Common myeloid progenitor, CD34-positive (primary cell): ENCODE measurements at regions not wholly inside any gene's neighbourhood (a gene's known extent, or its start where the extent isn't known, plus 50 kb on each side); places are given as distances from the start of the nearest gene placed in this dataset.

Source experiments
- CTCF ChIA-PET: fragments of 350-600 bp; sonication (Branson Sonifier 250); formaldehyde crosslinking; loops from one replicate; lab custom pipeline; 2021; ENCODE audit warnings: antibody characterized with exemption; lab: Charles Lee
- POLR2A ChIA-PET: fragments of 350-600 bp; sonication (Branson Sonifier 250); formaldehyde crosslinking; loops from one replicate; lab custom pipeline; 2021; ENCODE audit warnings: antibody characterized with exemption; lab: Charles Lee
- DNase-seq, 3 donors: peaks; one replicate each; pipeline versions ENCODE4 v3.0.0 to v3.0.0-alpha.2; 2013
- H3K27ac ChIP-seq, 2 experiments: 1 replicate in 1 of 2; 2 replicates in 1 of 2; pipeline ENCODE4 v1.7.0; 2013; ENCODE audit warnings: inconsistent platforms in 2 of 2, low read length in 2 of 2, mild to moderate bottlenecking in 2 of 2, low read depth in 1 of 2, moderate library complexity in 1 of 2; ENCODE audit not compliant: severe bottlenecking in 2 of 2, insufficient read depth in 1 of 2, poor library complexity in 1 of 2
- H3K27me3 ChIP-seq, 5 experiments: replicated peaks in 2 of 5; 1 replicate in 3 of 5; 2 replicates in 2 of 5; pipeline versions ENCODE4 v1.6.1 to v1.7.0; 2013; ENCODE audit warnings: low read length in 4 of 5, mild to moderate bottlenecking in 2 of 5, moderate library complexity in 2 of 5, inconsistent platforms in 1 of 5; ENCODE audit not compliant: insufficient read depth in 5 of 5, control insufficient read depth in 4 of 5
- H3K36me3 ChIP-seq, 4 experiments: 1 replicate in 2 of 4; 2 replicates in 2 of 4; pipeline versions ENCODE4 v1.6.1 to v1.7.0; 2013; ENCODE audit warnings: low read length in 3 of 4, control low read depth in 1 of 4, mild to moderate bottlenecking in 1 of 4; ENCODE audit not compliant: control insufficient read depth in 4 of 4, insufficient read depth in 4 of 4
- H3K4me1 ChIP-seq, 4 experiments: 1 replicate in 3 of 4; 2 replicates in 1 of 4; pipeline versions ENCODE4 v1.6.1 to v1.7.1; 2013; ENCODE audit warnings: low read length in 3 of 4, mild to moderate bottlenecking in 3 of 4, control low read depth in 1 of 4, inconsistent platforms in 1 of 4, moderate library complexity in 1 of 4; ENCODE audit not compliant: control insufficient read depth in 4 of 4, insufficient read depth in 4 of 4; ENCODE audit errors: control extremely low read depth in 1 of 4
- H3K4me3 ChIP-seq, 7 experiments: 1 replicate in 4 of 7; 2 replicates in 3 of 7; pipeline versions ENCODE4 v1.5.1 to v1.7.0; 2013; ENCODE audit warnings: mild to moderate bottlenecking in 7 of 7, low read length in 6 of 7, moderate library complexity in 6 of 7, inconsistent platforms in 2 of 7, low read depth in 2 of 7, control low read depth in 1 of 7; ENCODE audit not compliant: insufficient read depth in 4 of 7, control insufficient read depth in 1 of 7; ENCODE audit errors: extremely low read depth in 1 of 7
- H3K9me3 ChIP-seq, 5 experiments: 1 replicate in 4 of 5; 2 replicates in 1 of 5; pipeline versions ENCODE4 v1.6.1 to v1.7.1; 2013; ENCODE audit warnings: low read length in 4 of 5, mild to moderate bottlenecking in 2 of 5, inconsistent platforms in 1 of 5, low read depth in 1 of 5, moderate library complexity in 1 of 5; ENCODE audit not compliant: control insufficient read depth in 4 of 5, insufficient read depth in 2 of 5; ENCODE audit errors: control extremely low read depth in 1 of 5
- WGBS: methylation state at CpG from one replicate; pipeline ENCODE4 v1.1.5; 2013; ENCODE audit not compliant: insufficient coverage; 5-methylcytosine and 5-hydroxymethylcytosine counted together

DNA sequence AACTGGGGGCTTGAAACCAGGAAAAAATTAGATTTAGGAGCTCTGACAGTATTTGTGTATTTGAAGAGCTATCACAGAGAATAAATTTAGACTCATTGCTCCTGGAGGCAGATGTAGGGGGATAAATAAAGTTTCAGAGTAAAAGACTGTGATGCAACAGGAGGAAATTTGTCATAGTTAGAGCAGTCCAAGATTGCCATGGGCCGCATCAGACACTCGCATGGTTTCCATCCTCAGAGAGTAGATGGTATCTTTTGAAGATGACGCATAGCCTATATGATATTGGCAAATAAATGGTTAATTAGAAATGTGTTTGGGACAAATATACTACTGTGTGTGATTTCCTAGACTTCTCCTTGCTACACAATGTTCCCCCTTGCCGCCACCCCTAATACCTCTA, 170.5 kb downstream of the FTCDNL1 start:
- Histone ChIP-seq H3K9me3 (no peaks in the 10 kb centered on the region), H3K27me3 (no peaks in the 10 kb centered on the region), H3K36me3 (no peaks in the 10 kb centered on the region), H3K4me1 (no peaks in the 10 kb centered on the region), H3K27ac (no peak overlapping the region), H3K4me3 (no peak overlapping the region)
- 100% methylated on average over 2 of the region's 4 CpGs for WGBS
- no peak for DNase-seq
- ChIA-PET CTCF (no interaction called here), POLR2A (no interaction called here)

GRCh38 chr2:199679883-199680282, 171.1 kb downstream of the FTCDNL1 start:
- no peaks in the 10 kb centered on the region for H3K9me3 ChIP-seq
- CTCF ChIA-PET: no interaction called here
- 100% methylated on average over 1 of the region's 1 CpG for WGBS
- H3K27ac ChIP-seq: no peak overlapping the region
- POLR2A ChIA-PET: no interaction called here
- no peaks in the 10 kb centered on the region for H3K36me3 ChIP-seq
- H3K4me1 ChIP-seq: no peaks in the 10 kb centered on the region
- H3K27me3 ChIP-seq: no peaks in the 10 kb centered on the region
- H3K4me3 ChIP-seq: no peak overlapping the region
- DNase-seq: no peak

GRCh38 chr2:199677881-199678280, 173.1 kb downstream of the FTCDNL1 start:
- Histone ChIP-seq H3K9me3 (no peaks in the 10 kb centered on the region), H3K36me3 (no peaks in the 10 kb centered on the region), H3K27ac (no peak overlapping the region), H3K27me3 (no peaks in the 10 kb centered on the region), H3K4me3 (no peak overlapping the region), H3K4me1 (no peaks in the 10 kb centered on the region)
- WGBS: 100% methylated on average over 3 of the region's 4 CpGs
- DNase-seq: no peak
- CTCF ChIA-PET: no interaction called here
- POLR2A ChIA-PET: no interaction called here

DNA sequence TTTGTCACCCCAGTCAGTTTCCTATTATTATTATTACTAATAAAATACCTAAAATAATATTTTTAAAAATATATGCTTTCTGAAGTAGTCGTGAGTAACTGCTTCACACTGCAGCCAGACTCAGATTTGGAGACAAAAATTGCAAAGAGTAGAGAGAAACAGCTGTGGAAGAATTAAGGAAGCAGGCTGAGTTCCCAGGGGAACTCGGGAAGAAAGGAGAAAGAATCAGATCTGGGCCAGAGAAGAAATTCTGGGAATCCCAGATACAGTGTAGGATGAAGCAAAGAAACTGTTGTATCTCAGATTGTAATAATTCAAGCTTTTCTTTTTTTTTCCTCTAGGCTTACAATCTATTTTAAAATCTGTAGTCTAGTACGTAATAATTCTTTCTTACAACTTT, 182.3 kb downstream of the FTCDNL1 start:
- Histone ChIP-seq H3K27me3 (no peaks in the 10 kb centered on the region), H3K36me3 (no peaks in the 10 kb centered on the region), H3K9me3 (no peaks in the 10 kb centered on the region), H3K4me1 (no peaks in the 10 kb centered on the region), H3K27ac (no peak overlapping the region), H3K4me3 (no peak overlapping the region)
- 89% methylated on average over 1 of the region's 3 CpGs for WGBS
- CTCF ChIA-PET: no interaction called here
- no peak for DNase-seq
- POLR2A ChIA-PET: no interaction called here

GRCh38 chr2:199663157-199663556, 187.8 kb downstream of the FTCDNL1 start:
- Histone ChIP-seq H3K4me1 (peaks cover 0 to 9% (median 3%) of the 10 kb centered on the region in 4 experiments), H3K27ac (no peak overlapping the region), H3K36me3 (no peaks in the 10 kb centered on the region), H3K27me3 (no peaks in the 10 kb centered on the region), H3K9me3 (peaks cover 0 to 3% (median 0%) of the 10 kb centered on the region in 5 experiments), H3K4me3 (no peak overlapping the region)
- CTCF ChIA-PET: no interaction called here
- POLR2A ChIA-PET: no interaction called here
- DNase-seq: no peak
- no CpG with 5 or more reads among the region's 6 CpGs for WGBS

DNA sequence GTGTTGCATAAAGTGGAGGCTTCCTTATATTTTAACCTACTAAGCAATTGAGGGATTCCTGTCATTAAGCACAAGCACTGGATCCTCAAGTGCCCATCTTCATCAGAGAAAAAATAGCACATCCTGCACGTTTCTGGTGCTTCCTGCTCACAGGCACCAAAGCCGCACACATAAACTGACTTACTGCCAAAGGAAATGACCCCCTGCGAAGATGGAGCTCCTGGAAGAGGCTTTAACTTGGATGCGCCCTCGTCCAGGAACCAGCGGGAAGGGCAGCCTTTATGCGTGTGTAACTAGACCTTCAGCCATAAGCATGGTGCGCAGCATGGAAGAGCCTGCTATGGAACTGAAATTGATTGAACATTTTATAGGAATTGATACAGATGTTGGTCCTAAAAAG, 188.7 kb downstream of the FTCDNL1 start:
- ChIA-PET POLR2A (no interaction called here), CTCF (interaction anchor here (0.8 kb wide), 1 partner anchor 76 kb away, joined by 3 read pairs; no protein-coding TSS in a partner anchor)
- Histone ChIP-seq H3K27ac (no peak overlapping the region), H3K4me3 (no peak overlapping the region), H3K27me3 (no peaks in the 10 kb centered on the region), H3K9me3 (peaks cover 0 to 3% (median 0%) of the 10 kb centered on the region in 5 experiments), H3K36me3 (no peaks in the 10 kb centered on the region), H3K4me1 (peaks cover 0 to 9% (median 3%) of the 10 kb centered on the region in 4 experiments)
- peak in 2 of 3 donors; percentile 18 to 31 for DNase-seq
- 40% methylated on average over 8 of the region's 8 CpGs for WGBS

DNA sequence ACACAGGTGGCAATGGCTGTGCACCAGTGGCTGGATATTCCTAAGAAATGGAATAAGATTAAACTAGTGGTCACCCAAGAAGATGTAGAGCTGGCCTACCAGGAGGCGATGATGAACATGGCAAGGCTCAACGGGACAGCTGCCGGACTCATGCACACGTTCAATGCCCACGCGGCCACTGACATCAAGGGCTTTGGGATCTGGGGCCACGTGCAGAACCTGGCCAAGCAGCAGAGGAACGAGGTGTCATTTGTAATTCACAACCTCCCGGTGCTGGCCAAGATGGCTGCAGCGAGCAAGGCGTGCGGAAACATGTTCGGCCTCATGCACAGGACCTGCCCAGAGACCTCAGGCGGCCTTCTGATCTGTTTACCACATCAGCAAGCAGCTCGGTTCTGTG, 190.8 kb downstream of the FTCDNL1 start:
- peaks cover 0 to 3% (median 0%) of the 10 kb centered on the region in 5 experiments for H3K9me3 ChIP-seq
- ChIA-PET POLR2A (no interaction called here), CTCF (no interaction called here)
- H3K4me3 ChIP-seq: no peak overlapping the region
- 99% methylated on average over 13 of the region's 15 CpGs for WGBS
- H3K27me3 ChIP-seq: no peaks in the 10 kb centered on the region
- H3K27ac ChIP-seq: no peak overlapping the region
- peaks cover 0 to 9% (median 3%) of the 10 kb centered on the region in 4 experiments for H3K4me1 ChIP-seq
- H3K36me3 ChIP-seq: no peaks in the 10 kb centered on the region
- DNase-seq: no peak
